ENCODE measurements at regions not wholly inside any gene's neighbourhood (a gene's known extent, or its start where the extent isn't known, plus 50 kb on each side); places are given as distances from the start of the nearest gene placed in this dataset.

GRCh38 chr21:35243171-35243570, 194.1 kb upstream of the RUNX1 start:
- DNase-seq = no peak

DNA sequence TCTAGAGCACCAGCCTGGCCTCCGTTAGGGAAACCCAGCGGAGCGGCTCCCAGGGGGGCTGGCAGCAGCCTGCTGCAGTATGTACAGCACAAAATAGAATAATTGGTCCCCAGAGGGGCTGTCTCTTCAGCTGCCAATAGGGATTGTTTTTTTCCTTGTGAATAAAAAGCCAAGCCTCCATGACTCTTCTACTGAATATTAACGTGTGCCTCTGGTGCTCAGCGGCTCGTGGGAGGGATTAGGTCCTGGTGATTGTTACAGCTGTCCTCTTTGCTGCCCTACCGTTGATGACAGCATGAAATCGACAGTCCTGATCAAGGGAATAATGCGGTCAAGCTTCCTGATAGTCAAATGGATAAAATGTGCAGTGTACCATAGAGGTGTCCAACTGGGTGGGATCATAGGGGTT, 190.7 kb upstream of the RUNX1 start:
- peak; percentile 38 for DNase-seq

DNA sequence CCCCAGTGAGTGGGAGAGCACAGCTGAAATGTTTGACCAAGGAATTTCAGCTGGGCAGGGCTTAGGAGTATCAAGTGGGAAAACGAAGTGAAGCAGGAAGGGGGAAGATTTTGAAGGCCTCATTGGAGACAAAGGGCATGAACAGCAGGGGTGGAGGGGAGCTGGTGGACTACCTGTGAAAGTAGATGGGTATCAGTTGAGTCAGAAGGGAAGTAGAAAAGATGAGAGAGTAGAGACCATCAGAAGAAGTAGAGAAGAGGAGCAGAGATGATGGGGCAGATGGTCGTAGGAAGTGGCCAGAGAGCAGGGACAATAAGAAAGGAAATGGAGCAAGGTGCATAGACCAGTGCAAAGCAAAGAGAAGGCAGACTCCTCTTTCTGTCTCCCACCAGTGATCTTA, 189.0 kb upstream of the RUNX1 start:
- no peak for DNase-seq

- DNase-seq = no peak
Observed at GRCh38 chr21:35237287-35237686, 188.2 kb upstream of the RUNX1 start.

DNA sequence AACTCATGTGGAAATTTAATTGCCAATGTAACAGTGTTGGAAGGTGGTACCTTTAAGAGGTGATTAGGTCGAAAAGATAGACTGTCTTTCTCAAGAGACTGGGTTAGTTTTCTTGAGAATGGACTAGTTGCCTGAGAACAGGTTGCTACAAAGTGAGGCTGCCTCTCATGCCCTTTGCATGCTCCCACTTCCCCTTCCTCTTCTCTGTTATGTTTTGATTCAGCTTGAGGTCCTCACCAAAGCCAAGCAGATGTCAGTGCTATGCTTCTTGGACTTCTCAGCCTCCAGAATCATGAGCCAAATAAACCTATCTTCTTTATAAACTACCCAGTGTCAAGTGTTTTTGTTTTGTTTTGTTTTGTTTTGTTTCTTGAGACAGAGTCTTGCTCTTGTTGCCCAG, 187.0 kb upstream of the RUNX1 start:
- no peak for DNase-seq

DNA sequence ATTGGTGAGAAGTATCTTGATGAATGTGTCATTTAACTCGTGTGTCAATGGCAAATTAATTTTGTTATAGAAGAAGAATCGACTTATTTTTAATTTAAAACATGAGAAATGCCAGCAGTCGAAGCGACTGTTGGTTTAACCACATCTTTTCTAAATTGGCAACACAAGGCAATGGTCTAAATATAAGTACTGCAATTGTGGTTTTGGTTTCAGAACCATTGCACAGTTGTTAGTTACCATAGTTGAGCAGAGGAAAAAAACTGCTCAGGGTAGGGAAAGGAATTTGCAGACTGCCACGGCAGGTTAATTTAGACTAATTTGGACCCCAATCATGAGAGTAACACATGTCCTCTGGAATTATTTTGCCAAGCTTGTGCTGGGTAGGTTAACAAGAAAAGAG, 185.6 kb upstream of the RUNX1 start:
- DNase-seq = peak; percentile 35

GRCh38 chr21:35233756-35234155, 184.7 kb upstream of the RUNX1 start:
- DNase-seq = no peak

GRCh38 chr21:35232545-35233176, 183.6 kb upstream of the RUNX1 start:
- no peak for DNase-seq

- no peak for DNase-seq
Observed at GRCh38 chr21:35231090-35231489, 182.0 kb upstream of the RUNX1 start.

DNA sequence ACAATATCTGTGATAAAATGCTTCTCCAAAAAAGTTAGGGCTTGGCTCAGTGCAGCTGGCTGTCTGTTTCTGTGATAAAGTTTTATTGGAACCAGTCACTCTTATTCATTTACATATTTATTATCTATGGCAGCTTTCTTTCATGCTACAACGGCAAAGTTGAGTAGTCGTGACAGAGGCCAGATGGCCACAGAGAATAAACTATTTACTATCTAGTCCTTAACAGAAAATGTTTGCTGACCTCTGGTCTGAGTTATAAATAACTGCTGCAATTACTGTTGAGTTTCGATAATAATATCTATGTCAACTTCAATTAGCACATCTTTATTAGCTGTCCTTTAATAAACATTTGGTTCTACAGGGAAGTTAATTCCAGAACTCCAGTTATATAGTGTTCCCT, 180.2 kb upstream of the RUNX1 start:
- DNase-seq = no peak

DNA sequence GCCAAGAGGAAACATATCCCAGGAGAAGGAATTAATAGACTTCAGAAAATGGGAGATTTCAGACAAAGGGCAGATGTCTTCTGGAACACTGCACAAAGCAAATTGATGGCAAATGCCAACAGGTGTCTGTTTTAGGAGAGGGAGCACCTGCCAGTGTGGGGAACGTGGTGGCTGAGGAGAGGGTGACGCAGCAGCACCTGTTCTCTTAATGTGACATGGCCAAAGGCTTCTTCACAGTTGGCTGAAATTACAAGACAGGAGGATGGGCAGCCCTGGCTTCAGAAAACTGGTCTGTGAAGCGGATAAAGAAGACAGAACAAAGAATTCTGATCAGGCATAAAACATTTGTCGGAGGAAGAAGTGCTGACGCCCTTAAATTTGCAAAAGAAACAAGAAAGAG, 178.7 kb upstream of the RUNX1 start:
- no peak for DNase-seq

DNA sequence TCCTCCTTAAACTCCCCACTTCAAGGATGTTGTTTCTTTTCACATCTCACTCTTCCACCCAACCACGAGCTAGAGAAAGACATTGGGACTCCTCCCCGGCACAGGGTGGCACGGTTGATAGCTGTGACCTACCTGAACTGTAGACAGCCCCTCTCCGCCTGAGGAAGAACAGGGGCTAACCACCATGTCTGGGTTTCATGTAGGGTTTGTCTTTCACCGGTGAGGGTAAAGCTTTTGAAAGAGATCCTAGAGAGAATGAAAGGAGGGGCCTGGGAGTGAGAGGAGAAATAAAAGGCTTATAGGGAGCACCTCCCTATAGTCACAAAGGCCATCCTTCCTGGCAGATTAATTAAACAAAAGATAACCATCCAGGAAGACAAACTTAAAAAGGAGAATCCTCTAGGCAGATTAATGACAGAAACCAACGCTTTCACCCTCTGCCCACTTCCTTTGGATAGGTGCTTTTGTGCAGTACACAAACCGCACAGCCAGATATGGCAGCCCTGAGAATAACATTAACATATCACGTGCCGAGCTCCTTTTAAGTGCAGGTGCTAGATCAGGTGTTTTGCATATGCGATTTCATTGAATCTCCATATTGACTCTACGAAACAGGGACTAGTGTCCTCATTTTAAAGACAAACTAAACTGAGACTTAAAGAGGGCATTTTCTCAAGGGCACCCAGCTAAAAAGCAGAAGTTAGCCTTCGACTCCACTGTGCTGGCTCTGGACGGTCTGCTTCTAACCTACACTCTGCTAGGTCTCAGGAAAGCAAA, 178.1 kb upstream of the RUNX1 start:
- DNase-seq = no peak

GRCh38 chr21:35226328-35226727, 177.2 kb upstream of the RUNX1 start:
- no peak for DNase-seq

- no peak for DNase-seq
Observed at GRCh38 chr21:35225573-35225972, 176.5 kb upstream of the RUNX1 start.

GRCh38 chr21:35223480-35224156, 174.5 kb upstream of the RUNX1 start:
- DNase-seq = peak; percentile 35

- no peak for DNase-seq
Observed at GRCh38 chr21:35222541-35222941, 173.4 kb upstream of the RUNX1 start.

DNA sequence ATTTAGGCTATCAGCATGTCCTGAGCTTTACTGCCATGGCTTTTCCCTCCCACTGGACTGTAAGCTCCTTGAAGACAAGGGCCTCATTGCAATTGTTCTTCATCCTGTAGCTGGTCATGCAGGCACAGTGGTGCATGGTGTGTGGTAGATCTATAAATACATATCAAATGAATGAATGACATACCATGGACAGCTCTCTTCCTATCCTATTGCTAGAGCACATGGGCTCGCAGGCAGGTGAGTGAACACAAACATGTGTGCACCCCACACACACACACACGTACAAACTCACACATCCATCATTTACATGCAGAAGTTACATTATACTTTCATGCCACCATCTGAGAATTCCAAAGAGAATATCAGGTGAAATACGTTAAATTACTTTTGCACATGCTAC, 172.9 kb upstream of the RUNX1 start:
- DNase-seq = no peak

GRCh38 chr21:35220301-35220700, 171.2 kb upstream of the RUNX1 start:
- DNase-seq = peak; percentile 87

DNA sequence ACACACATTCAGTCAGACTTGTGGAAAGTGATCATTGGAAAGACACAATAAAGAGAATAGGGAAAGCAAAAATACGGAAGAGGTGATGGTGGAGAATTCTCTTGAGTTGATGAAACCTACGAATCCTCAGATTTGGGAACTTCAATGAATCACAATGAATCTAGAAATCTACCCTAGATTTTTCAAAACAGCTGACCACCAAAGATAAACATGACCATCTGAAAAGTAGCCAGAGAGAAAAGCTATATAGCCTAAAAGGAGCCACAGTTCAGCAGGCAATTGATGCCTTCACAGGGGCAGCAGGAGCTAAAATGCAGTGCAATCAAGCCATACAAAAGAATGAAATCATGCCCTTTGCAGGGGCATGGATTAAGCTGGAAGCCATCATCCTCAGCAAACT, 170.6 kb upstream of the RUNX1 start:
- DNase-seq = no peak

- no peak for DNase-seq
Observed at GRCh38 chr21:35219291-35219690, 170.2 kb upstream of the RUNX1 start.

- peak; percentile 95 for DNase-seq
Observed at GRCh38 chr21:35217504-35218060, 168.5 kb upstream of the RUNX1 start.

DNA sequence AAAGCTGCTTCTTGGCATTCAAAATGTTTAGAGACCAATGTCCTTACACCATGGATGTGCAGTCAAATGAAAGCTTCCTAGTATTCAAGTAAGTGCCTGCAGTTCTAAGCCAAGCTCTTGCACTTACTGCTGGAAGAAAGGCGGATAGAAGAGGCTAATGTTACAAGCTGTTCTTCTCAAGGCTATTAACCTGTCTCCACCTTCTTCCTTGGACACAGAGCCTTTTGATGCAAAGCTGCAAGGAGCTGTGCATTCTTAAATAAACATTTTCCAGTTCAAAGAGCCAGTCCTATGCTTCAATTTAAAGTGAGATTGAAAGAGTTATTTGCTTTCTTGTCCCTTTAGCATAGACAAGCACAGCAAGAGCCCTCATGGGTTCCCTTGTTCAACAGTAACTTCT, 167.9 kb upstream of the RUNX1 start:
- DNase-seq = no peak

GRCh38 chr21:35215870-35216269, 166.8 kb upstream of the RUNX1 start:
- no peak for DNase-seq

Measured in fibroblast of skin of scalp (primary cell).